Breast epithelium (tissue), 3 donors: ENCODE measurements at regions not wholly inside any gene's neighbourhood (a gene's known extent, or its start where the extent isn't known, plus 50 kb on each side); places are given as distances from the start of the nearest gene placed in this dataset.

Source experiments
- POLR2A ChIP-seq: fragments of 450-650 bp; IDR thresholded peaks from one replicate; pipeline ENCODE4 v1.6.1; 2016; ENCODE audit warnings: antibody characterized with exemption, mild to moderate bottlenecking, moderate library complexity
- POLR2AphosphoS5 ChIP-seq, 3 donors: sonication (generic); formaldehyde crosslinking; IDR thresholded peaks; one replicate each; pipeline ENCODE4 v1.6.1; 2017; ENCODE audit warnings: antibody characterized with exemption in 3 of 3
- TF ChIP-seq, protein P1 (sequence below), 3 donors: fragments of 450-650 bp; IDR thresholded peaks; one replicate each; pipeline ENCODE4 v1.5.1; 2016 to 2017; ENCODE audit warnings: antibody characterized with exemption in 3 of 3, mild to moderate bottlenecking in 3 of 3, moderate library complexity in 3 of 3

DNA sequence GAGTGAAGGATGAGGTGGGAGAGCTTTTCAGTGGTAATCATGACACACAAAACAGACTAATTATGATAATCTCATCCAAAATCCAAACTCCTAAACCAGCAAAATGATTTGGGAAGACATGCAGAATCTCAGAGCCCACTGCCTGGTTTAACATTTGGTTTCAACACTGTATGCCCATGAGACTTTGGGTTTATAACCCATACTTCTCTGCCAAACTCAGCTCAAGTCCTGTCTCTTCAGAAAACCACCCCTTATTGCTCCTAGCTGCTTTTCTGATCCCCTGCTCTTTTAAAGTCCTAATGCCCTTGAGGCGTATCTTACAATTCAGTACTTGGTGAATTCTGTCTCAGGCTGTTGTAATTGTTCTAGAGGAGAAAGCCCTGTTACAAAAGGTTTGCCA lies 593.0 kb upstream of the ID2 start:
- TF ChIP-seq, protein P1, sequence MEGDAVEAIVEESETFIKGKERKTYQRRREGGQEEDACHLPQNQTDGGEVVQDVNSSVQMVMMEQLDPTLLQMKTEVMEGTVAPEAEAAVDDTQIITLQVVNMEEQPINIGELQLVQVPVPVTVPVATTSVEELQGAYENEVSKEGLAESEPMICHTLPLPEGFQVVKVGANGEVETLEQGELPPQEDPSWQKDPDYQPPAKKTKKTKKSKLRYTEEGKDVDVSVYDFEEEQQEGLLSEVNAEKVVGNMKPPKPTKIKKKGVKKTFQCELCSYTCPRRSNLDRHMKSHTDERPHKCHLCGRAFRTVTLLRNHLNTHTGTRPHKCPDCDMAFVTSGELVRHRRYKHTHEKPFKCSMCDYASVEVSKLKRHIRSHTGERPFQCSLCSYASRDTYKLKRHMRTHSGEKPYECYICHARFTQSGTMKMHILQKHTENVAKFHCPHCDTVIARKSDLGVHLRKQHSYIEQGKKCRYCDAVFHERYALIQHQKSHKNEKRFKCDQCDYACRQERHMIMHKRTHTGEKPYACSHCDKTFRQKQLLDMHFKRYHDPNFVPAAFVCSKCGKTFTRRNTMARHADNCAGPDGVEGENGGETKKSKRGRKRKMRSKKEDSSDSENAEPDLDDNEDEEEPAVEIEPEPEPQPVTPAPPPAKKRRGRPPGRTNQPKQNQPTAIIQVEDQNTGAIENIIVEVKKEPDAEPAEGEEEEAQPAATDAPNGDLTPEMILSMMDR (IDR thresholded peaks at IDR 0.05), result no peak
- TF ChIP-seq POLR2A, result no peak
- TF ChIP-seq POLR2AphosphoS5 (IDR thresholded peaks at IDR 0.05), result no peak
